RWPE1 (cell line): ENCODE measurements at regions not wholly inside any gene's neighbourhood (a gene's known extent, or its start where the extent isn't known, plus 50 kb on each side); places are given as distances from the start of the nearest gene placed in this dataset.

ENCODE experiments used
- CTCF ChIA-PET: fragments of 350-600 bp; sonication (Branson Sonifier 250); formaldehyde crosslinking; extraction: SDS; loops from one replicate; lab custom pipeline; 2021; lab: Yijun Ruan, JAX
- POLR2A ChIA-PET: fragments of 400-600 bp; formaldehyde crosslinking; extraction: SDS; loops from one replicate; lab custom pipeline; 2020; ENCODE audit warnings: antibody characterized with exemption; ENCODE audit not compliant: low non-redundant PET; lab: Yijun Ruan, JAX
- DNase-seq: peaks from one replicate; pipeline ENCODE4 v3.0.0; 2012; ENCODE audit warnings: low spot score
- H3K27ac ChIP-seq: fragments of 450-650 bp; 2 replicates; pipeline ENCODE4 v1.5.1; 2017
- CTCF ChIP-seq: fragments of 450-650 bp; conservative IDR thresholded peaks from 2 replicates; pipeline ENCODE4 v1.5.1; 2017; ENCODE audit warnings: low read depth, mild to moderate bottlenecking

GRCh38 chr9:90365666-90366065, 277.0 kb downstream of the DIRAS2 start:
- ChIA-PET POLR2A (no interaction called here), CTCF (no interaction called here)
- no peak for DNase-seq
- H3K27ac ChIP-seq = no peak overlapping the region
- no peak for TF ChIP-seq CTCF

DNA sequence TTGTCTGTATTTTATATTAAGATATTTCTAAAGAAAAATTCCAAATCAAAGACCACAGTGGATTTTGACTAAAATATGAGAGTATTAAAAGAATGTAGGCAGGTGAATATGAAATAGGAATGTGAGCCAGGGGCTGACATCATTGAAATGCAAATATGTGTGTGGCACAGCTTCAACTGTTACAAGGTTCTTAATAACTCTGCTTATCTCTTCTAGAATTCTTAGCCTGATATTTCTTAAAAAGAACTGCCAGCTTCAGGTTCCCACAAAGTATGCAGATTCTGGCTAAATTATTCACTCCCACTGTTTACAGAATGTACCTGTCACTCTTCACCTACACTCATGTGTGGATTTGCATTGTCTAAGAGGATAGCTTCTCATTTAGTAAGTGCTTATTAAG, 274.4 kb downstream of the DIRAS2 start:
- CTCF ChIA-PET = no interaction called here
- H3K27ac ChIP-seq = no peak overlapping the region

DNA sequence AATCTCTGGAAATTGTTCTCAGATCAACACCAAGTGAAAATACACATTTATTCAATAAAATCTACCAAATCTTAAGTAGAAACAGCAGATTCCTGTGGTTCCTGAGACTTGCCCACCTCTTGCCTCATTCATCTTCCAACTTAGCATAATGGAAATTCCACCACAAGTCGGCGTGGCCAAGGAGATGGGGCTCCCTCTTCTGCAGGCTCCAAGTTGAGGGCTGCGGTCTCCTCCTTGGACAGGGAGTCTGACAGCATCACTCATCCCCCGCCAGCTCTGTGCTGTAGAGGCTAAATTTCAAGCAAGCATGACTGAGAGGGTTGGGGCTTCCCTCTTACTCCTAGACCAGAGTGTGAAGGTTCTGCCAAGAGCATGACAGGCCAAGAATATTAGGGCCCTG, 273.7 kb downstream of the DIRAS2 start:
- H3K27ac ChIP-seq = no peak overlapping the region
- CTCF ChIA-PET = no interaction called here
- POLR2A ChIA-PET = no interaction called here
- TF ChIP-seq CTCF = no peak
- DNase-seq = no peak

More for the DNA sequence above, 274.4 kb downstream of the DIRAS2 start:
- DNase-seq = no peak
- TF ChIP-seq CTCF = no peak
- POLR2A ChIA-PET = no interaction called here

- no peak for DNase-seq
- TF ChIP-seq CTCF = no peak
- POLR2A ChIA-PET = no interaction called here
- CTCF ChIA-PET = interaction anchor here (1.0 kb wide), 1 partner anchor 8 kb away, joined by 3 read pairs; no protein-coding TSS in a partner anchor
- H3K27ac ChIP-seq = no peak overlapping the region
Observed at GRCh38 chr9:90379771-90380170, 262.9 kb downstream of the DIRAS2 start.

DNA sequence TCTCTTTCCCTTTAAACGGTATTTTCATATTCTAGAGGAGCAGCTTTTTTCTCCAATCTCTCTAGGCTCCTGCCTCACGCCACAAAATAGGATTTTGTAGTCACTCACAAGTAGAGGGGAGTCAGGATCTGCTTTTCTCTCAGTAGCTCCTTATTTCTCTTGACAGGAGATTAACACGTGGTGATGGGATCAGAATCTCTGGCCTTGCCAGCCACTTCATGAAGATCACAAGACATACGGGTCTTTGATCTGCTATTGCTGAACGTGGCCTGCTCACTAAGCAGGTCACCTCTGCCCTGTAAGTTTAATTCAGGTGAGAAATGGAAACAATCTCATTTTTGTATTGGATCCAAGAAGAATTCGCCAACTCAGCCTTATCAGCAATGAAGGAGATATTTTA, 257.5 kb downstream of the DIRAS2 start:
- H3K27ac ChIP-seq = no peak overlapping the region
- no peak for DNase-seq
- ChIA-PET POLR2A (interaction anchor here (0.6 kb wide), 1 partner anchor 179 kb away, joined by 10 read pairs; no protein-coding TSS in a partner anchor), CTCF (interaction anchor here (0.6 kb wide), 1 partner anchor 41 kb away, joined by 5 read pairs; no protein-coding TSS in a partner anchor)
- TF ChIP-seq CTCF = no peak

DNA sequence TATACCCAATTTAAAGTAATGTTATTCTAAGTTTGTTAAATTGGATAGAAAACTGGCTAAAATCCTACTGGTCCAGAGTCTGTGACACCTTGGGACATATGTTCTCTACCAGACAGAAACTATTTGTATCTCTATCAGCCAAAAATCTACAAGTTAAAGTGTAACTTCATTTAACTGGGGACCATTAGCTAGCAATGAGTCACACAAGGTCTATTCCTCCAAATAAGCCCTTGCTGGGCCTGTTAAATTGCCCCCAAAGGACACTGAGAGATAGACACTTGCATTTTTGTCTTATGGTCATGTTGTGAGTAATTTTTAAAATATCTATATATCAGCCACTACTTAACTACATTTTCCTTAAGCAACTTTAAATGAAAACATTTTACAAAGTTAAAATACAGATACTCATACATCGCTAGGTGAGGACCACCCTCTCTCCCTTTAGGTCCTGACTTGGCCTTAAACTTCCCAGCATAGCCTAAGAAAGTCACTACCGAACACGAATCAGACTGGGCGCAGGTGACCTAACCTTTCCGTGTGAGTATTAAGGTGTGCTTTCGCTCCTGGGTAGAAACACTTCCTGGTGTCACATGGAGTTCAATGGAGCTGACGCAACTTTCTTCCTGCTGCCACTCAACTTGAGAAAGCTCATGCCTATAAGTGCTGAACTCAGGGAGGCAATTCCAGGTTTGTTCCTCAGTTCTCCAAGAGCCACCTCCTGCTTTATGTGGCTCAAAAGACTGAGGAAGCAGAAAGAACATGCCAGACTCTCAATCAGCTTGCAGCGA, 249.1 kb downstream of the DIRAS2 start:
- DNase-seq = no peak
- no peak overlapping the region for H3K27ac ChIP-seq
- ChIA-PET POLR2A (no interaction called here), CTCF (interaction anchor here (0.6 to 1.3 kb wide), 2 partner anchors 795 to 843 kb away, joined by 4 read pairs; no protein-coding TSS in a partner anchor)
- TF ChIP-seq CTCF = no peak
